HEK293 (cell line): ENCODE measurements at regions not wholly inside any gene's neighbourhood (a gene's known extent, or its start where the extent isn't known, plus 50 kb on each side); places are given as distances from the start of the nearest gene placed in this dataset.

Experiments used
- CTCF ChIA-PET: fragments of 350-600 bp; formaldehyde crosslinking; extraction: SDS; loops from one replicate; lab custom pipeline; 2021; ENCODE audit warnings: antibody characterized with exemption; lab: Yijun Ruan, JAX
- POLR2A ChIA-PET: fragments of 300-600 bp; formaldehyde crosslinking; extraction: SDS; loops from one replicate; lab custom pipeline; 2020; ENCODE audit warnings: antibody characterized with exemption, inconsistent platforms; lab: Yijun Ruan, JAX
- H3K27ac ChIP-seq: fragments of 200-500 bp; sonication (Bioruptor generic); 2 replicates; pipeline ENCODE4 v1.5.1; 2014; ENCODE audit warnings: low read depth, low read length, control low read depth, inconsistent platforms; ENCODE audit errors: extremely low read depth
- H3K36me3 ChIP-seq, 2 experiments: fragments of 200-500 bp in 1 of 2; sonication (Bioruptor generic) in 1 of 2; 1 replicate in 1 of 2; 2 replicates in 1 of 2; pipeline ENCODE4 v1.5.1; 2014 to 2017; ENCODE audit warnings: inconsistent platforms in 2 of 2, low read length in 2 of 2; ENCODE audit not compliant: control insufficient read depth in 2 of 2, insufficient read depth in 1 of 2
- H3K4me1 ChIP-seq: fragments of 200-500 bp; sonication (Bioruptor generic); 2 replicates; pipeline ENCODE4 v1.5.1; 2014; ENCODE audit warnings: mild to moderate bottlenecking, low read length, inconsistent platforms; ENCODE audit not compliant: control insufficient read depth, insufficient read depth
- H3K4me3 ChIP-seq: 2 replicates; pipeline ENCODE4 v1.5.1; 2011; ENCODE audit warnings: low read depth, mild to moderate bottlenecking, control low read depth, low read length, moderate library complexity
- H3K9me3 ChIP-seq: fragments of 200-500 bp; sonication (Bioruptor generic); 2 replicates; pipeline ENCODE4 v1.5.1; 2014; ENCODE audit warnings: low read depth, low read length, inconsistent platforms; ENCODE audit not compliant: control insufficient read depth, insufficient read depth
- HOXC10 ChIP-seq: sonication (generic); formaldehyde crosslinking; IDR thresholded peaks from 2 replicates; pipeline ENCODE4 v1.8.1; 2023; ENCODE audit warnings: mild to moderate bottlenecking, missing genetic modification reagents
- SALL2 ChIP-seq: fragments of 450-650 bp; formaldehyde crosslinking; IDR thresholded peaks from 2 replicates; pipeline ENCODE4 v1.5.0; 2017; ENCODE audit warnings: missing biosample characterization, mild to moderate bottlenecking, missing genetic modification characterization, borderline replicate concordance
- SCRT1 ChIP-seq: fragments of 450-650 bp; formaldehyde crosslinking; IDR thresholded peaks from 2 replicates; pipeline ENCODE4 v1.5.1; 2016; ENCODE audit warnings: missing biosample characterization, missing genetic modification characterization, borderline replicate concordance
- ZBTB1 ChIP-seq: fragments of 450-650 bp; formaldehyde crosslinking; IDR thresholded peaks from 2 replicates; pipeline ENCODE4 v1.5.1; 2016; ENCODE audit warnings: missing biosample characterization, missing genetic modification characterization
- ZBTB20 ChIP-seq: fragments of 450-650 bp; formaldehyde crosslinking; IDR thresholded peaks from 2 replicates; pipeline ENCODE4 v1.5.1; 2016; ENCODE audit warnings: missing biosample characterization, missing genetic modification characterization
- ZBTB7A ChIP-seq: fragments of 450-650 bp; formaldehyde crosslinking; IDR thresholded peaks from 2 replicates; pipeline ENCODE4 v1.5.1; 2016; ENCODE audit warnings: low read depth, missing biosample characterization, missing genetic modification characterization
- ZNF133 ChIP-seq: fragments of 450-650 bp; formaldehyde crosslinking; IDR thresholded peaks from 2 replicates; pipeline ENCODE4 v1.5.1; 2016; ENCODE audit warnings: missing biosample characterization, missing genetic modification characterization
- ZNF19 ChIP-seq: fragments of 450-650 bp; formaldehyde crosslinking; IDR thresholded peaks from 2 replicates; pipeline ENCODE4; 2016; ENCODE audit warnings: missing biosample characterization, missing genetic modification characterization, low read depth
- ZNF324 ChIP-seq: fragments of 450-650 bp; formaldehyde crosslinking; IDR thresholded peaks from 2 replicates; pipeline ENCODE4 v1.5.1; 2016; ENCODE audit warnings: missing biosample characterization, missing genetic modification characterization
- ZNF501 ChIP-seq: fragments of 450-650 bp; formaldehyde crosslinking; IDR thresholded peaks from 2 replicates; pipeline ENCODE4 v1.5.1; 2016; ENCODE audit warnings: missing biosample characterization, missing genetic modification characterization
- ZNF514 ChIP-seq: fragments of 450-650 bp; formaldehyde crosslinking; IDR thresholded peaks from 2 replicates; pipeline ENCODE4 v1.5.1; 2016; ENCODE audit warnings: missing biosample characterization, missing genetic modification characterization
- ZNF585B ChIP-seq: fragments of 450-650 bp; formaldehyde crosslinking; IDR thresholded peaks from 2 replicates; pipeline ENCODE4 v1.5.1; 2016; ENCODE audit warnings: missing biosample characterization, missing genetic modification characterization
- ZNF837 ChIP-seq: fragments of 450-650 bp; formaldehyde crosslinking; IDR thresholded peaks from 2 replicates; pipeline ENCODE4 v1.5.1; 2016; ENCODE audit warnings: missing biosample characterization, missing genetic modification characterization
- ZSCAN30 ChIP-seq: fragments of 450-650 bp; IDR thresholded peaks from 2 replicates; pipeline ENCODE4 v1.5.1; 2018; ENCODE audit warnings: missing biosample characterization, mild to moderate bottlenecking, missing genetic modification characterization, moderate library complexity
- TF ChIP-seq, protein P1 (sequence below): fragments of 450-650 bp; formaldehyde crosslinking; IDR thresholded peaks from 2 replicates; pipeline ENCODE4 v1.5.1; 2016; ENCODE audit warnings: missing biosample characterization, missing genetic modification characterization
- TF ChIP-seq, protein P2 (sequence below): fragments of 450-650 bp; formaldehyde crosslinking; IDR thresholded peaks from 2 replicates; pipeline ENCODE4 v1.5.1; 2016; ENCODE audit warnings: missing biosample characterization, missing genetic modification characterization
- TF ChIP-seq, protein P3 (sequence below): fragments of 450-650 bp; formaldehyde crosslinking; IDR thresholded peaks from 2 replicates; pipeline ENCODE4 v1.5.1; 2016; ENCODE audit warnings: missing biosample characterization, missing genetic modification characterization

DNA sequence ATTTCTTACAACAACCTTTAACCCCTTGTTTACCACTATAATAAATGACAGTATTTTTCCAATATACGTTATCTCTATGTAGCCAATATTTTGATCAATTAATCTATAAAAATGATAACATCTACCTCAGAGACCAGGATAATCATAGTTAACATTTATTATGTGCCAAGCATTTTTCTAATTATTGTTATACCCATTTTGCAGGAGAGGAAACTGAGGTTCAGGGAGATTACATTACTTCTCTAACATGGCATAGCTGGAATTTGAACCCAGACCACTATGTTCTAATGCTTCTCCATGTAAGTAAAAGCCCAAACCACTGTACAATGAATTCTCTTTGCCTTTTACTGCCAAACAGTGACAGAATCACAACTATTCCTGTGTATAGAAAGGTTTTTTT lies 113.4 kb upstream of the PFN2 start:
- ChIA-PET CTCF (no interaction called here), POLR2A (no interaction called here)
- Histone ChIP-seq H3K27ac (no peak overlapping the region), H3K36me3 (no peaks in the 10 kb centered on the region), H3K4me3 (no peak overlapping the region), H3K4me1 (no peaks in the 10 kb centered on the region), H3K9me3 (no peaks in the 10 kb centered on the region)
- TF ChIP-seq ZNF19 (tag by site-specific recombination) (no peak), ZNF585B (tag by site-specific recombination) (no peak), SALL2 (tag by site-specific recombination) (no peak), ZNF514 (no peak), ZNF501 (tag by site-specific recombination) (no peak), ZNF133 (no peak)

- no peak for TF ChIP-seq ZNF324
- TF ChIP-seq ZNF585B (tag by site-specific recombination): no peak
- TF ChIP-seq SCRT1 (tag by site-specific recombination): no peak
- no peak for TF ChIP-seq ZBTB1 (tag by site-specific recombination)
- TF ChIP-seq, protein P1, sequence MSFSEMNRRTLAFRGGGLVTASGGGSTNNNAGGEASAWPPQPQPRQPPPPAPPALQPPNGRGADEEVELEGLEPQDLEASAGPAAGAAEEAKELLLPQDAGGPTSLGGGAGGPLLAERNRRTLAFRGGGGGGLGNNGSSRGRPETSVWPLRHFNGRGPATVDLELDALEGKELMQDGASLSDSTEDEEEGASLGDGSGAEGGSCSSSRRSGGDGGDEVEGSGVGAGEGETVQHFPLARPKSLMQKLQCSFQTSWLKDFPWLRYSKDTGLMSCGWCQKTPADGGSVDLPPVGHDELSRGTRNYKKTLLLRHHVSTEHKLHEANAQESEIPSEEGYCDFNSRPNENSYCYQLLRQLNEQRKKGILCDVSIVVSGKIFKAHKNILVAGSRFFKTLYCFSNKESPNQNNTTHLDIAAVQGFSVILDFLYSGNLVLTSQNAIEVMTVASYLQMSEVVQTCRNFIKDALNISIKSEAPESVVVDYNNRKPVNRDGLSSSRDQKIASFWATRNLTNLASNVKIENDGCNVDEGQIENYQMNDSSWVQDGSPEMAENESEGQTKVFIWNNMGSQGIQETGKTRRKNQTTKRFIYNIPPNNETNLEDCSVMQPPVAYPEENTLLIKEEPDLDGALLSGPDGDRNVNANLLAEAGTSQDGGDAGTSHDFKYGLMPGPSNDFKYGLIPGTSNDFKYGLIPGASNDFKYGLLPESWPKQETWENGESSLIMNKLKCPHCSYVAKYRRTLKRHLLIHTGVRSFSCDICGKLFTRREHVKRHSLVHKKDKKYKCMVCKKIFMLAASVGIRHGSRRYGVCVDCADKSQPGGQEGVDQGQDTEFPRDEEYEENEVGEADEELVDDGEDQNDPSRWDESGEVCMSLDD (tag by site-specific recombination): no peak
- no peak for TF ChIP-seq ZBTB20
- TF ChIP-seq ZSCAN30 (tag by site-specific recombination): no peak
- TF ChIP-seq, protein P2, sequence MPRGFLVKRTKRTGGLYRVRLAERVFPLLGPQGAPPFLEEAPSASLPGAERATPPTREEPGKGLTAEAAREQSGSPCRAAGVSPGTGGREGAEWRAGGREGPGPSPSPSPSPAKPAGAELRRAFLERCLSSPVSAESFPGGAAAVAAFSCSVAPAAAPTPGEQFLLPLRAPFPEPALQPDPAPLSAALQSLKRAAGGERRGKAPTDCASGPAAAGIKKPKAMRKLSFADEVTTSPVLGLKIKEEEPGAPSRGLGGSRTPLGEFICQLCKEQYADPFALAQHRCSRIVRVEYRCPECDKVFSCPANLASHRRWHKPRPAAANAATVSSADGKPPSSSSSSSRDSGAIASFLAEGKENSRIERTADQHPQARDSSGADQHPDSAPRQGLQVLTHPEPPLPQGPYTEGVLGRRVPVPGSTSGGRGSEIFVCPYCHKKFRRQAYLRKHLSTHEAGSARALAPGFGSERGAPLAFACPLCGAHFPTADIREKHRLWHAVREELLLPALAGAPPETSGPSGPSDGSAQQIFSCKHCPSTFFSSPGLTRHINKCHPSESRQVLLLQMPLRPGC: no peak
- no peak for TF ChIP-seq HOXC10 (CRISPR knock-in tag)
- no peak for TF ChIP-seq ZNF837
- TF ChIP-seq ZBTB7A (tag by site-specific recombination): no peak
- TF ChIP-seq, protein P3, sequence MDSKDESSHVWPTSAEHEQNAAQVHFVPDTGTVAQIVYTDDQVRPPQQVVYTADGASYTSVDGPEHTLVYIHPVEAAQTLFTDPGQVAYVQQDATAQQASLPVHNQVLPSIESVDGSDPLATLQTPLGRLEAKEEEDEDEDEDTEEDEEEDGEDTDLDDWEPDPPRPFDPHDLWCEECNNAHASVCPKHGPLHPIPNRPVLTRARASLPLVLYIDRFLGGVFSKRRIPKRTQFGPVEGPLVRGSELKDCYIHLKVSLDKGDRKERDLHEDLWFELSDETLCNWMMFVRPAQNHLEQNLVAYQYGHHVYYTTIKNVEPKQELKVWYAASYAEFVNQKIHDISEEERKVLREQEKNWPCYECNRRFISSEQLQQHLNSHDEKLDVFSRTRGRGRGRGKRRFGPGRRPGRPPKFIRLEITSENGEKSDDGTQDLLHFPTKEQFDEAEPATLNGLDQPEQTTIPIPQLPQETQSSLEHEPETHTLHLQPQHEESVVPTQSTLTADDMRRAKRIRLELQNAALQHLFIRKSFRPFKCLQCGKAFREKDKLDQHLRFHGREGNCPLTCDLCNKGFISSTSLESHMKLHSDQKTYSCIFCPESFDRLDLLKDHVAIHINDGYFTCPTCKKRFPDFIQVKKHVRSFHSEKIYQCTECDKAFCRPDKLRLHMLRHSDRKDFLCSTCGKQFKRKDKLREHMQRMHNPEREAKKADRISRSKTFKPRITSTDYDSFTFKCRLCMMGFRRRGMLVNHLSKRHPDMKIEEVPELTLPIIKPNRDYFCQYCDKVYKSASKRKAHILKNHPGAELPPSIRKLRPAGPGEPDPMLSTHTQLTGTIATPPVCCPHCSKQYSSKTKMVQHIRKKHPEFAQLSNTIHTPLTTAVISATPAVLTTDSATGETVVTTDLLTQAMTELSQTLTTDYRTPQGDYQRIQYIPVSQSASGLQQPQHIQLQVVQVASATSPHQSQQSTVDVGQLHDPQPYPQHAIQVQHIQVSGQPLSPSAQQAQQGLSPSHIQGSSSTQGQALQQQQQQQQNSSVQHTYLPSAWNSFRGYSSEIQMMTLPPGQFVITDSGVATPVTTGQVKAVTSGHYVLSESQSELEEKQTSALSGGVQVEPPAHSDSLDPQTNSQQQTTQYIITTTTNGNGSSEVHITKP (tag by site-specific recombination): no peak
- Histone ChIP-seq H3K27ac (no peak overlapping the region), H3K4me1 (no peaks in the 10 kb centered on the region), H3K9me3 (no peaks in the 10 kb centered on the region), H3K4me3 (no peak overlapping the region), H3K36me3 (no peaks in the 10 kb centered on the region)
- ChIA-PET POLR2A (no interaction called here), CTCF (no interaction called here)
Measured at GRCh38 chr3:150083655-150084042, 113.0 kb upstream of the PFN2 start.
